B cell (primary cell): ENCODE measurements at regions not wholly inside any gene's neighbourhood (a gene's known extent, or its start where the extent isn't known, plus 50 kb on each side); places are given as distances from the start of the nearest gene placed in this dataset.
"Not testable (repeated sequence)": the region's sequence is repeated elsewhere in the genome, so short reads cannot be mapped to it uniquely, and the experiment has no call there.

Source experiments
- ATAC-seq: fragments of 200-7000 bp; cut with Tn5 transposase; one replicate; pipeline ENCODE4 v1.10.0; 2021; ENCODE audit warnings: low read depth, mild to moderate bottlenecking, moderate number of reproducible peaks, moderate library complexity
- CTCF ChIA-PET: fragments of 350-600 bp; sonication (Branson Sonifier 250); formaldehyde crosslinking; loops from one replicate; lab custom pipeline; 2021; ENCODE audit warnings: antibody characterized with exemption, inconsistent platforms; lab: Charles Lee
- POLR2A ChIA-PET: fragments of 350-600 bp; sonication (Branson Sonifier 250); formaldehyde crosslinking; loops from one replicate; lab custom pipeline; 2021; ENCODE audit warnings: antibody characterized with exemption; lab: Charles Lee
- DNase-seq: peaks from one replicate; pipeline ENCODE4 v3.0.0; 2013
- H2AFZ ChIP-seq: 2 replicates; pipeline ENCODE4 v1.6.1; 2012; ENCODE audit warnings: mild to moderate bottlenecking, low read depth, low read length; ENCODE audit not compliant: insufficient read depth, poor library complexity, severe bottlenecking
- H3K27ac ChIP-seq, 2 donors: 1 replicate in 1 of 2; 2 replicates in 1 of 2; pipeline ENCODE4 v1.5.1; 2012 to 2013; ENCODE audit warnings: low read length in 2 of 2, mild to moderate bottlenecking in 2 of 2, moderate library complexity in 1 of 2
- H3K27me3 ChIP-seq, 4 experiments: fragments of 200-600 bp in 1 of 4; sonication (generic) in 1 of 4; replicated peaks in 1 of 4; 1 replicate in 2 of 4; 2 replicates in 2 of 4; pipeline versions ENCODE4 v1.6.1 to v1.7.0; 2013 to 2016; ENCODE audit warnings: low read length in 3 of 4, mild to moderate bottlenecking in 2 of 4, mixed read lengths in 1 of 4, moderate library complexity in 1 of 4; ENCODE audit not compliant: insufficient read depth in 4 of 4, control insufficient read depth in 3 of 4; ENCODE audit errors: control extremely low read depth in 1 of 4
- H3K36me3 ChIP-seq, 2 experiments: replicated peaks in 1 of 2; 1 replicate in 1 of 2; 2 replicates in 1 of 2; pipeline versions ENCODE4 v1.6.1 to v1.7.1; 2013; ENCODE audit warnings: low read length in 1 of 2; ENCODE audit not compliant: insufficient read depth in 2 of 2, control insufficient read depth in 1 of 2; ENCODE audit errors: control extremely low read depth in 1 of 2, extremely low read depth in 1 of 2
- H3K4me1 ChIP-seq, 2 donors: fragments of 200-600 bp in 1 of 2; sonication (generic) in 1 of 2; 1 replicate in 1 of 2; 2 replicates in 1 of 2; pipeline versions ENCODE4 v1.5.1 to v1.6.1; 2013 to 2017; ENCODE audit warnings: low read length in 2 of 2; ENCODE audit not compliant: control insufficient read depth in 2 of 2, insufficient read depth in 2 of 2
- H3K4me2 ChIP-seq: replicated peaks from 2 replicates; pipeline ENCODE3; 2012; ENCODE audit warnings: mild to moderate bottlenecking, low read depth, low read length; ENCODE audit not compliant: poor library complexity, severe bottlenecking
- H3K4me3 ChIP-seq, 5 experiments: fragments of 200-600 bp in 1 of 5; sonication (generic) in 1 of 5; 1 replicate in 3 of 5; 2 replicates in 2 of 5; pipeline versions ENCODE4 v1.5.1 to v1.7.0; 2011 to 2016; ENCODE audit warnings: low read length in 4 of 5, mild to moderate bottlenecking in 4 of 5, low read depth in 2 of 5, control low read depth in 1 of 5, moderate library complexity in 1 of 5; ENCODE audit not compliant: insufficient read depth in 1 of 5; ENCODE audit errors: control extremely low read depth in 1 of 5, extremely low read depth in 1 of 5
- H3K79me2 ChIP-seq: fragments of 200-600 bp; sonication (generic); one replicate; pipeline ENCODE4 v1.6.0; 2016; ENCODE audit warnings: low read length; ENCODE audit not compliant: control insufficient read depth, insufficient read depth
- H3K9ac ChIP-seq: fragments of 200-600 bp; sonication (generic); 2 replicates; pipeline ENCODE4 v1.6.1; 2017; ENCODE audit warnings: mild to moderate bottlenecking, low read length, moderate library complexity
- H3K9me3 ChIP-seq, 3 donors: one replicate each; pipeline versions ENCODE4 v1.6.1 to v1.7.1; 2013; ENCODE audit warnings: low read length in 2 of 3; ENCODE audit not compliant: control insufficient read depth in 2 of 3, insufficient read depth in 1 of 3; ENCODE audit errors: control extremely low read depth in 1 of 3
- H4K20me1 ChIP-seq: 2 replicates; pipeline ENCODE4 v1.6.0; 2012; ENCODE audit warnings: mild to moderate bottlenecking, low read length; ENCODE audit not compliant: insufficient read depth, control insufficient read depth, poor library complexity, severe bottlenecking
- H3K27ac Mint-ChIP-seq: one replicate; pipeline ENCODE4 v1.8.0; 2021; ENCODE audit warnings: mixed read lengths
- H3K27me3 Mint-ChIP-seq: one replicate; pipeline ENCODE4 v1.8.0; 2021; ENCODE audit warnings: mixed read lengths
- H3K4me1 Mint-ChIP-seq: one replicate; pipeline ENCODE4 v1.8.0; 2021; ENCODE audit warnings: mixed read lengths
- H3K4me3 Mint-ChIP-seq: one replicate; pipeline ENCODE4 v1.8.0; 2021; ENCODE audit warnings: mixed read lengths
- H3K9me3 Mint-ChIP-seq: one replicate; pipeline ENCODE4 v1.8.0; 2022; ENCODE audit warnings: mixed read lengths; ENCODE audit not compliant: insufficient read depth
- CTCF ChIP-seq: fragments of 200-600 bp; IDR thresholded peaks from one replicate; pipeline ENCODE4 v1.8.0; 2022; ENCODE audit warnings: antibody characterized with exemption, mild to moderate bottlenecking
- EZH2 ChIP-seq: IDR thresholded peaks from 2 replicates; pipeline ENCODE4 v1.6.1; 2012; ENCODE audit warnings: borderline replicate concordance, low read depth, mild to moderate bottlenecking, moderate library complexity, low read length; ENCODE audit not compliant: insufficient read depth, poor library complexity, severe bottlenecking
- WGBS: methylation state at CpG from one replicate; pipeline ENCODE4 v1.1.5; 2013; ENCODE audit warnings: missing lambda C conversion rate; ENCODE audit not compliant: insufficient coverage; 5-methylcytosine and 5-hydroxymethylcytosine counted together
- intact Hi-C: fragments of 100-400 bp; cut with micrococcal nuclease; formaldehyde crosslinking; loops from one replicate; pipeline ENCODE4 v1.10.0; 2022

GRCh38 chr19:20371911-20372310, 193.7 kb downstream of the ZNF737 start:
- H3K9me3 ChIP-seq: peaks cover 0 to 15% (median 1%) of the 10 kb centered on the region in 3 donors
- no CpG with 5 or more reads among the region's 6 CpGs for WGBS
- no peak overlapping the region for H3K4me2 ChIP-seq
- H3K4me3 ChIP-seq: no peak overlapping the region
- no peaks in the 10 kb centered on the region for H3K4me1 ChIP-seq
- H2AFZ ChIP-seq: no peak overlapping the region
- Mint-ChIP-seq H3K4me3 (no peak overlapping the region), H3K27ac (no peak overlapping the region), H3K27me3 (no peaks in the 10 kb centered on the region), H3K4me1 (no peaks in the 10 kb centered on the region), H3K9me3 (peaks cover 5% of the 10 kb centered on the region)
- intact Hi-C loops: no loop called here
- ChIA-PET POLR2A (no interaction called here), CTCF (no interaction called here)
- ATAC-seq (no peak), DNase-seq (no peak)
- no peaks in the 10 kb centered on the region for H3K27me3 ChIP-seq
- H3K9ac ChIP-seq: no peak overlapping the region
- no peaks in the 10 kb centered on the region for H3K79me2 ChIP-seq
- H4K20me1 ChIP-seq: no peaks in the 10 kb centered on the region
- TF ChIP-seq EZH2 (no peak), CTCF (no peak)
- no peak overlapping the region for H3K27ac ChIP-seq
- H3K36me3 ChIP-seq: no peaks in the 10 kb centered on the region

GRCh38 chr19:20371304-20371703, 194.3 kb downstream of the ZNF737 start:
- H3K4me3 Mint-ChIP-seq, H3K79me2 ChIP-seq, intact Hi-C loops, H3K4me1 Mint-ChIP-seq, H3K9me3 Mint-ChIP-seq, ATAC-seq, H3K36me3 ChIP-seq, CTCF ChIA-PET, H3K4me2 ChIP-seq, H4K20me1 ChIP-seq, H3K27ac ChIP-seq, DNase-seq, H3K27me3 Mint-ChIP-seq, H3K27me3 ChIP-seq, H3K4me1 ChIP-seq, H3K9ac ChIP-seq, H3K27ac Mint-ChIP-seq, H2AFZ ChIP-seq, H3K4me3 ChIP-seq: not testable (repeated sequence)
- POLR2A ChIA-PET: interaction anchor here (0.7 kb wide), 1 partner anchor 10 kb away, joined by 3 read pairs; no protein-coding TSS in a partner anchor
- WGBS: 100% methylated on average over 1 of the region's 6 CpGs
- peaks cover 0 to 15% (median 1%) of the 10 kb centered on the region in 3 donors for H3K9me3 ChIP-seq
